Keratinocyte (primary cell): ENCODE measurements at regions not wholly inside any gene's neighbourhood (a gene's known extent, or its start where the extent isn't known, plus 50 kb on each side); places are given as distances from the start of the nearest gene placed in this dataset.

Experiments used
- EZH2 ChIP-seq: IDR thresholded peaks from one replicate; pipeline ENCODE4 v1.6.1; 2012; ENCODE audit warnings: inconsistent platforms, mild to moderate bottlenecking, low read length, moderate library complexity
- TF ChIP-seq, protein P1 (sequence below), 3 experiments: IDR thresholded peaks in 1 of 3; conservative IDR thresholded peaks in 1 of 3; optimal IDR thresholded peaks in 1 of 3; 2 replicates in 2 of 3; 3 replicates in 1 of 3; pipeline versions ENCODE3 to v1.5.1; 2011; ENCODE audit warnings: low read length in 3 of 3, mild to moderate bottlenecking in 3 of 3, moderate library complexity in 2 of 3, control low read depth in 1 of 3, inconsistent platforms in 1 of 3; ENCODE audit not compliant: insufficient read depth in 2 of 3; ENCODE audit errors: extremely low read depth in 1 of 3

GRCh38 chr5:51902512-51902911, 519.3 kb downstream of the ISL1 start:
- TF ChIP-seq, protein P1, sequence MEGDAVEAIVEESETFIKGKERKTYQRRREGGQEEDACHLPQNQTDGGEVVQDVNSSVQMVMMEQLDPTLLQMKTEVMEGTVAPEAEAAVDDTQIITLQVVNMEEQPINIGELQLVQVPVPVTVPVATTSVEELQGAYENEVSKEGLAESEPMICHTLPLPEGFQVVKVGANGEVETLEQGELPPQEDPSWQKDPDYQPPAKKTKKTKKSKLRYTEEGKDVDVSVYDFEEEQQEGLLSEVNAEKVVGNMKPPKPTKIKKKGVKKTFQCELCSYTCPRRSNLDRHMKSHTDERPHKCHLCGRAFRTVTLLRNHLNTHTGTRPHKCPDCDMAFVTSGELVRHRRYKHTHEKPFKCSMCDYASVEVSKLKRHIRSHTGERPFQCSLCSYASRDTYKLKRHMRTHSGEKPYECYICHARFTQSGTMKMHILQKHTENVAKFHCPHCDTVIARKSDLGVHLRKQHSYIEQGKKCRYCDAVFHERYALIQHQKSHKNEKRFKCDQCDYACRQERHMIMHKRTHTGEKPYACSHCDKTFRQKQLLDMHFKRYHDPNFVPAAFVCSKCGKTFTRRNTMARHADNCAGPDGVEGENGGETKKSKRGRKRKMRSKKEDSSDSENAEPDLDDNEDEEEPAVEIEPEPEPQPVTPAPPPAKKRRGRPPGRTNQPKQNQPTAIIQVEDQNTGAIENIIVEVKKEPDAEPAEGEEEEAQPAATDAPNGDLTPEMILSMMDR (optimal IDR thresholded peaks at IDR 0.05 in 1 of 3, IDR thresholded peaks at IDR 0.05 in 1 of 3, conservative IDR thresholded peaks at IDR 0.05 in 1 of 3; ENCODE audit: extremely low read depth in 1 of 3, insufficient read depth in 2 of 3, low read length in 3 of 3): no peak
- no peak for TF ChIP-seq EZH2
